ENCODE measurements at regions not wholly inside any gene's neighbourhood (a gene's known extent, or its start where the extent isn't known, plus 50 kb on each side); places are given as distances from the start of the nearest gene placed in this dataset.

GRCh38 chr20:56983813-56984212 is 282.6 kb downstream of the BMP7 start:
- ATAC-seq (no peak), DNase-seq (ENCODE audit: low read depth, low spot score) (no peak)
- H3K27me3 ChIP-seq (ENCODE audit: control insufficient read depth, insufficient read depth, low read length): no peaks in the 10 kb centered on the region; the same call in 1 of the 2 replicates
- ChIA-PET CTCF (interaction anchor here (1.1 kb wide), 1 partner anchor 10 kb away, joined by 4 read pairs; no protein-coding TSS in a partner anchor), POLR2A (interaction anchor here (0.6 kb wide), 1 partner anchor 216 kb away, joined by 4 read pairs; no protein-coding TSS in a partner anchor)
- intact Hi-C loops (cut with micrococcal nuclease; ENCODE audit: unreplicated experiment): no loop called here
- no peak for TF ChIP-seq SIN3A (IDR thresholded peaks at IDR 0.05; ENCODE audit: borderline replicate concordance, insufficient read depth, low read depth, low read length)
- TF ChIP-seq POLR2AphosphoS5 (IDR thresholded peaks at IDR 0.05; ENCODE audit: low read depth, low read length): no peak
- in situ Hi-C loops (cut with HindIII; ENCODE audit: low pct_unique_long_range_greater_than_20kb, low sequenced_read_pairs): no loop called here
- H3K36me3 ChIP-seq (ENCODE audit: control insufficient read depth, insufficient read depth, low read length): no peaks in the 10 kb centered on the region
- H3K9me3 ChIP-seq (ENCODE audit: control insufficient read depth, insufficient read depth, low read depth, low read length): peaks cover 7% of the 10 kb centered on the region; the same call in 1 of the 2 replicates
- no peaks in the 10 kb centered on the region for H3K4me1 ChIP-seq (ENCODE audit: control insufficient read depth, insufficient read depth, low read length)
- BruUV-seq (replicated peaks): no TSS peak
- H3K4me3 ChIP-seq (ENCODE audit: low read depth in 2 of 2, low read length in 2 of 2): no peak overlapping the region
- no peak overlapping the region for H3K27ac ChIP-seq (ENCODE audit: low read length)

GRCh38 chr20:56985066-56985685 is 281.3 kb downstream of the BMP7 start:
- intact Hi-C loops (cut with micrococcal nuclease; ENCODE audit: unreplicated experiment): no loop called here
- peaks cover 7% of the 10 kb centered on the region; the same call in 1 of the 2 replicates for H3K9me3 ChIP-seq (ENCODE audit: control insufficient read depth, insufficient read depth, low read depth, low read length)
- TF ChIP-seq SIN3A (IDR thresholded peaks at IDR 0.05; ENCODE audit: borderline replicate concordance, insufficient read depth, low read depth, low read length) (no peak), CTCF (IDR thresholded peaks at IDR 0.05) (no peak), TCF7L2 (IDR thresholded peaks at IDR 0.05; ENCODE audit: low read depth, low read length) (no peak), REST (IDR thresholded peaks at IDR 0.05; ENCODE audit: insufficient read depth in 1 of 2, low read depth in 2 of 2, low read length in 1 of 2) (no peak), POLR2AphosphoS5 (IDR thresholded peaks at IDR 0.05; ENCODE audit: low read depth, low read length) (no peak)
- CTCF ChIA-PET: no interaction called here
- ATAC-seq: no peak
- H3K36me3 ChIP-seq (ENCODE audit: control insufficient read depth, insufficient read depth, low read length): no peaks in the 10 kb centered on the region
- no peak for DNase-seq (ENCODE audit: low read depth, low spot score)
- H3K27me3 ChIP-seq (ENCODE audit: control insufficient read depth, insufficient read depth, low read length): no peaks in the 10 kb centered on the region; the same call in 1 of the 2 replicates
- no peak overlapping the region for H3K4me3 ChIP-seq (ENCODE audit: low read depth in 2 of 2, low read length in 2 of 2)
- no peaks in the 10 kb centered on the region for H3K4me1 ChIP-seq (ENCODE audit: control insufficient read depth, insufficient read depth, low read length)
- H3K27ac ChIP-seq (ENCODE audit: low read length): no peak overlapping the region
- in situ Hi-C loops (cut with HindIII; ENCODE audit: low pct_unique_long_range_greater_than_20kb, low sequenced_read_pairs): no loop called here
- POLR2A ChIA-PET: no interaction called here
- no TSS peak for BruUV-seq (replicated peaks)

- CTCF ChIA-PET: no interaction called here
- H3K36me3 ChIP-seq (ENCODE audit: control insufficient read depth, insufficient read depth, low read length): no peaks in the 10 kb centered on the region
- no TSS peak for BruUV-seq (replicated peaks)
These were observed 280.0 kb downstream of the BMP7 start for GRCh38 chr20:56986476-56986875.

More at GRCh38 chr20:56986476-56986875, 280.0 kb downstream of the BMP7 start:
- ATAC-seq (no peak), DNase-seq (ENCODE audit: low read depth, low spot score) (no peak)
- H3K4me3 ChIP-seq (ENCODE audit: low read depth in 2 of 2, low read length in 2 of 2): no peak overlapping the region
- POLR2A ChIA-PET: no interaction called here
- no peak overlapping the region for H3K27ac ChIP-seq (ENCODE audit: low read length)
- TF ChIP-seq REST (IDR thresholded peaks at IDR 0.05; ENCODE audit: insufficient read depth in 1 of 2, low read depth in 2 of 2, low read length in 1 of 2) (no peak), TCF7L2 (IDR thresholded peaks at IDR 0.05; ENCODE audit: low read depth, low read length) (no peak), CTCF (IDR thresholded peaks at IDR 0.05) (no peak), SIN3A (IDR thresholded peaks at IDR 0.05; ENCODE audit: borderline replicate concordance, insufficient read depth, low read depth, low read length) (no peak), POLR2AphosphoS5 (IDR thresholded peaks at IDR 0.05; ENCODE audit: low read depth, low read length) (no peak)
- in situ Hi-C loops (cut with HindIII; ENCODE audit: low pct_unique_long_range_greater_than_20kb, low sequenced_read_pairs): no loop called here
- no peaks in the 10 kb centered on the region for H3K4me1 ChIP-seq (ENCODE audit: control insufficient read depth, insufficient read depth, low read length)
- no peaks in the 10 kb centered on the region; the same call in 1 of the 2 replicates for H3K27me3 ChIP-seq (ENCODE audit: control insufficient read depth, insufficient read depth, low read length)
- intact Hi-C loops (cut with micrococcal nuclease; ENCODE audit: unreplicated experiment): no loop called here
- peaks cover 7% of the 10 kb centered on the region; the same call in 1 of the 2 replicates for H3K9me3 ChIP-seq (ENCODE audit: control insufficient read depth, insufficient read depth, low read depth, low read length)
